Panc1 (cell line): ENCODE measurements at regions not wholly inside any gene's neighbourhood (a gene's known extent, or its start where the extent isn't known, plus 50 kb on each side); places are given as distances from the start of the nearest gene placed in this dataset.

ENCODE experiments used
- ATAC-seq: fragments of 200-7000 bp; cut with Tn5 transposase; 2 replicates; pipeline ENCODE4 v1.9.1; 2020; ENCODE audit warnings: mild to moderate bottlenecking, moderate library complexity
- BruUV-seq: library from RNA; stranded (reverse); fragments of 400-500 nt; replicated peaks from 2 replicates; lab custom pipeline; 2021; lab: Mats Ljungman, UMichigan
- CTCF ChIA-PET: fragments of 300-600 bp; sonication (Branson Sonifier 250); formaldehyde crosslinking; loops from one replicate; lab custom pipeline; 2022; ENCODE audit warnings: antibody characterized with exemption; lab: Charles Lee
- POLR2A ChIA-PET: fragments of 300-600 bp; sonication (Branson Sonifier 250); formaldehyde crosslinking; loops from one replicate; lab custom pipeline; 2022; ENCODE audit warnings: antibody characterized with exemption; lab: Charles Lee
- DNase-seq: peaks from one replicate; pipeline ENCODE4 v3.0.0-alpha.2; 2010; ENCODE audit warnings: low read depth, low spot score
- H3K27ac ChIP-seq: 2 replicates; pipeline ENCODE4 v1.5.1; 2011; ENCODE audit warnings: mild to moderate bottlenecking, low read length, inconsistent platforms
- H3K27me3 ChIP-seq: fragments of 200-500 bp; sonication (Bioruptor generic); 2 replicates; pipeline ENCODE4 v1.6.0; 2014; ENCODE audit warnings: low read length, inconsistent platforms; ENCODE audit not compliant: control insufficient read depth, insufficient read depth
- H3K36me3 ChIP-seq: fragments of 200-500 bp; sonication (Bioruptor generic); 2 replicates; pipeline ENCODE4 v1.5.1; 2014; ENCODE audit warnings: inconsistent platforms, mild to moderate bottlenecking, low read length, moderate library complexity; ENCODE audit not compliant: control insufficient read depth, insufficient read depth
- H3K4me1 ChIP-seq: 2 replicates; pipeline ENCODE4 v1.5.1; 2011; ENCODE audit warnings: inconsistent platforms, mild to moderate bottlenecking, low read length, moderate library complexity; ENCODE audit not compliant: control insufficient read depth, insufficient read depth
- H3K4me3 ChIP-seq, 2 experiments: 2 replicates each; pipeline ENCODE4 v1.5.1; 2011 to 2012; ENCODE audit warnings: low read depth in 2 of 2, low read length in 2 of 2, mild to moderate bottlenecking in 2 of 2, inconsistent platforms in 1 of 2, moderate library complexity in 1 of 2
- H3K9me3 ChIP-seq: fragments of 200-500 bp; sonication (Bioruptor generic); 2 replicates; pipeline ENCODE4 v1.5.1; 2014; ENCODE audit warnings: low read depth, mild to moderate bottlenecking, inconsistent platforms, low read length, moderate library complexity; ENCODE audit not compliant: control insufficient read depth, insufficient read depth
- POLR2AphosphoS5 ChIP-seq: IDR thresholded peaks from 2 replicates; pipeline ENCODE4 v1.6.1; 2012; ENCODE audit warnings: mild to moderate bottlenecking, low read depth, low read length, moderate library complexity
- SIN3A ChIP-seq: IDR thresholded peaks from 2 replicates; pipeline ENCODE4 v1.6.1; 2012; ENCODE audit warnings: low read depth, mild to moderate bottlenecking, low read length, moderate library complexity, borderline replicate concordance; ENCODE audit not compliant: insufficient read depth
- TCF7L2 ChIP-seq: IDR thresholded peaks from 2 replicates; pipeline ENCODE4 v1.6.1; 2011; ENCODE audit warnings: mild to moderate bottlenecking, low read depth, low read length, inconsistent platforms
- in situ Hi-C: cut with HindIII; loops from 2 replicates; pipeline ENCODE4 v1.10.0; 2016; ENCODE audit warnings: low sequenced_read_pairs, low pct_unique_long_range_greater_than_20kb
- intact Hi-C: fragments of 100-400 bp; cut with micrococcal nuclease; formaldehyde crosslinking; loops from one replicate; pipeline ENCODE4 v1.10.0; 2022; ENCODE audit not compliant: unreplicated experiment
- TF ChIP-seq, protein P1 (sequence below): fragments of 450-650 bp; IDR thresholded peaks from 2 replicates; pipeline ENCODE4 v1.5.1; 2017; ENCODE audit warnings: mild to moderate bottlenecking
- TF ChIP-seq, protein P2 (sequence below), 2 experiments: IDR thresholded peaks; 2 replicates each; pipeline ENCODE4 v1.6.1; 2011 to 2012; ENCODE audit warnings: low read depth in 2 of 2, control low read depth in 1 of 2, low read length in 1 of 2, mild to moderate bottlenecking in 1 of 2, moderate library complexity in 1 of 2; ENCODE audit not compliant: insufficient read depth in 1 of 2

DNA sequence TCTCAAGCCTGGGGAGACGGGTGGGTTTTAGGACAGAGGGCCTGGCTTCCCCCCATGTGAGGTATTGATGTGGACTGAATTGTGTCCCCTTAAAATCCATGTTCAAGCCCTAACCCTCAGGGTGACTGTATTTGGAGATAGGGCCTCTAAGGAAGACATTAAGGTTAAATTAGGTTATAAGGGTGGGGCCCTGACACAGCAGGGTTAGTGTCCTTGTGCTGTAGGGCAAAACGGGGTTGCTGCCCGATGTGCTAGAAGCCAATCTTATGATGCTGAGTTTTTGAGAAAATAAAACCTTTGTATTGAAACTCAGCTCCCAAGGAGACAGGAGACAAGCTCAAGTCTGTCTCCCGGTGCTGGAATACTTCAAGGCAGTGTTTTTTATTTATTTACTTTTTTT lies 71.1 kb upstream of the NUP50 start:
- POLR2A ChIA-PET, result no interaction called here
- CTCF ChIA-PET, result no interaction called here
- no peak for DNase-seq
- intact Hi-C loops, result loop anchor here (5.0 kb wide), 1 partner anchor 270 kb away; no protein-coding TSS in a partner anchor
- ATAC-seq, result no peak
- Histone ChIP-seq H3K27ac (no peak overlapping the region), H3K4me3 (no peak overlapping the region), H3K27me3 (no peaks in the 10 kb centered on the region), H3K4me1 (no peaks in the 10 kb centered on the region; the same call in 1 of the 2 replicates), H3K9me3 (no peaks in the 10 kb centered on the region), H3K36me3 (no peaks in the 10 kb centered on the region)
- BruUV-seq, result no TSS peak
- TF ChIP-seq, protein P1, sequence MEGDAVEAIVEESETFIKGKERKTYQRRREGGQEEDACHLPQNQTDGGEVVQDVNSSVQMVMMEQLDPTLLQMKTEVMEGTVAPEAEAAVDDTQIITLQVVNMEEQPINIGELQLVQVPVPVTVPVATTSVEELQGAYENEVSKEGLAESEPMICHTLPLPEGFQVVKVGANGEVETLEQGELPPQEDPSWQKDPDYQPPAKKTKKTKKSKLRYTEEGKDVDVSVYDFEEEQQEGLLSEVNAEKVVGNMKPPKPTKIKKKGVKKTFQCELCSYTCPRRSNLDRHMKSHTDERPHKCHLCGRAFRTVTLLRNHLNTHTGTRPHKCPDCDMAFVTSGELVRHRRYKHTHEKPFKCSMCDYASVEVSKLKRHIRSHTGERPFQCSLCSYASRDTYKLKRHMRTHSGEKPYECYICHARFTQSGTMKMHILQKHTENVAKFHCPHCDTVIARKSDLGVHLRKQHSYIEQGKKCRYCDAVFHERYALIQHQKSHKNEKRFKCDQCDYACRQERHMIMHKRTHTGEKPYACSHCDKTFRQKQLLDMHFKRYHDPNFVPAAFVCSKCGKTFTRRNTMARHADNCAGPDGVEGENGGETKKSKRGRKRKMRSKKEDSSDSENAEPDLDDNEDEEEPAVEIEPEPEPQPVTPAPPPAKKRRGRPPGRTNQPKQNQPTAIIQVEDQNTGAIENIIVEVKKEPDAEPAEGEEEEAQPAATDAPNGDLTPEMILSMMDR, result no peak
- no peak for TF ChIP-seq TCF7L2
- no peak for TF ChIP-seq SIN3A
- TF ChIP-seq, protein P2, sequence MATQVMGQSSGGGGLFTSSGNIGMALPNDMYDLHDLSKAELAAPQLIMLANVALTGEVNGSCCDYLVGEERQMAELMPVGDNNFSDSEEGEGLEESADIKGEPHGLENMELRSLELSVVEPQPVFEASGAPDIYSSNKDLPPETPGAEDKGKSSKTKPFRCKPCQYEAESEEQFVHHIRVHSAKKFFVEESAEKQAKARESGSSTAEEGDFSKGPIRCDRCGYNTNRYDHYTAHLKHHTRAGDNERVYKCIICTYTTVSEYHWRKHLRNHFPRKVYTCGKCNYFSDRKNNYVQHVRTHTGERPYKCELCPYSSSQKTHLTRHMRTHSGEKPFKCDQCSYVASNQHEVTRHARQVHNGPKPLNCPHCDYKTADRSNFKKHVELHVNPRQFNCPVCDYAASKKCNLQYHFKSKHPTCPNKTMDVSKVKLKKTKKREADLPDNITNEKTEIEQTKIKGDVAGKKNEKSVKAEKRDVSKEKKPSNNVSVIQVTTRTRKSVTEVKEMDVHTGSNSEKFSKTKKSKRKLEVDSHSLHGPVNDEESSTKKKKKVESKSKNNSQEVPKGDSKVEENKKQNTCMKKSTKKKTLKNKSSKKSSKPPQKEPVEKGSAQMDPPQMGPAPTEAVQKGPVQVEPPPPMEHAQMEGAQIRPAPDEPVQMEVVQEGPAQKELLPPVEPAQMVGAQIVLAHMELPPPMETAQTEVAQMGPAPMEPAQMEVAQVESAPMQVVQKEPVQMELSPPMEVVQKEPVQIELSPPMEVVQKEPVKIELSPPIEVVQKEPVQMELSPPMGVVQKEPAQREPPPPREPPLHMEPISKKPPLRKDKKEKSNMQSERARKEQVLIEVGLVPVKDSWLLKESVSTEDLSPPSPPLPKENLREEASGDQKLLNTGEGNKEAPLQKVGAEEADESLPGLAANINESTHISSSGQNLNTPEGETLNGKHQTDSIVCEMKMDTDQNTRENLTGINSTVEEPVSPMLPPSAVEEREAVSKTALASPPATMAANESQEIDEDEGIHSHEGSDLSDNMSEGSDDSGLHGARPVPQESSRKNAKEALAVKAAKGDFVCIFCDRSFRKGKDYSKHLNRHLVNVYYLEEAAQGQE (IDR thresholded peaks at IDR 0.05; ENCODE audit: insufficient read depth in 1 of 2, low read depth in 2 of 2, low read length in 1 of 2), result no peak
- TF ChIP-seq POLR2AphosphoS5, result no peak
- in situ Hi-C loops, result no loop called here

DNA sequence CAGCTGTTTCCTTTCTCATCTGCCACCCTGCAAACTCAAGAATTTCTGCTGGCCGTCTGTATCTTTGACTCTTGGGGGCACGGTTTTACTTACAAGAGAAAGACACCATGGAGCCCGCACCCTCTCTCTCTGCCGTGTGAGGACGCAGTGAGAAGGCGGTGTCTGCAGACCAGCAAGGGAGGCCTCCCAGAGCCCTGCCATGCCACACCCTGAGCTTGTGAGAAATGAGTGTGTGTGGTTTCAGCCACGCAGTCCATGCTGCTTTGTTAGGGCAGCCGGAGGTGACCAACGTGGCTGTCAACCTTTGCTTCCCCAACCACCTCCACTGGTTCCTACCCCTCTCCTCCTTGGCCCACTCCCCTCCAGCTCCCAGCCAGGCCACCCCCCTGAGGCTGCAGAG lies 70.1 kb upstream of the NUP50 start:
- in situ Hi-C loops (no loop called here), intact Hi-C loops (loop anchor here (5.0 kb wide), 1 partner anchor 271 kb away; no protein-coding TSS in a partner anchor)
- ChIA-PET CTCF (interaction anchor here (0.8 kb wide), 1 partner anchor 220 kb away, joined by 3 read pairs; no protein-coding TSS in a partner anchor), POLR2A (no interaction called here)
- no peak for TF ChIP-seq SIN3A
- TF ChIP-seq POLR2AphosphoS5, result no peak
- TF ChIP-seq TCF7L2, result no peak
- TF ChIP-seq, protein P1, result no peak
- TF ChIP-seq, protein P2 (IDR thresholded peaks at IDR 0.05; ENCODE audit: insufficient read depth in 1 of 2, low read depth in 2 of 2, low read length in 1 of 2), result no peak
- Histone ChIP-seq H3K4me1 (no peaks in the 10 kb centered on the region; the same call in 1 of the 2 replicates), H3K4me3 (no peak overlapping the region), H3K36me3 (no peaks in the 10 kb centered on the region), H3K27ac (no peak overlapping the region), H3K27me3 (no peaks in the 10 kb centered on the region), H3K9me3 (no peaks in the 10 kb centered on the region)
- DNase-seq, result no peak
- BruUV-seq, result no TSS peak
- ATAC-seq, result no peak
